ENCODE measurements at regions not wholly inside any gene's neighbourhood (a gene's known extent, or its start where the extent isn't known, plus 50 kb on each side); places are given as distances from the start of the nearest gene placed in this dataset.

- TF ChIP-seq EZH2phosphoT487 (IDR thresholded peaks at IDR 0.05; ENCODE audit: borderline replicate concordance) = no peak
- TF ChIP-seq, protein P1, sequence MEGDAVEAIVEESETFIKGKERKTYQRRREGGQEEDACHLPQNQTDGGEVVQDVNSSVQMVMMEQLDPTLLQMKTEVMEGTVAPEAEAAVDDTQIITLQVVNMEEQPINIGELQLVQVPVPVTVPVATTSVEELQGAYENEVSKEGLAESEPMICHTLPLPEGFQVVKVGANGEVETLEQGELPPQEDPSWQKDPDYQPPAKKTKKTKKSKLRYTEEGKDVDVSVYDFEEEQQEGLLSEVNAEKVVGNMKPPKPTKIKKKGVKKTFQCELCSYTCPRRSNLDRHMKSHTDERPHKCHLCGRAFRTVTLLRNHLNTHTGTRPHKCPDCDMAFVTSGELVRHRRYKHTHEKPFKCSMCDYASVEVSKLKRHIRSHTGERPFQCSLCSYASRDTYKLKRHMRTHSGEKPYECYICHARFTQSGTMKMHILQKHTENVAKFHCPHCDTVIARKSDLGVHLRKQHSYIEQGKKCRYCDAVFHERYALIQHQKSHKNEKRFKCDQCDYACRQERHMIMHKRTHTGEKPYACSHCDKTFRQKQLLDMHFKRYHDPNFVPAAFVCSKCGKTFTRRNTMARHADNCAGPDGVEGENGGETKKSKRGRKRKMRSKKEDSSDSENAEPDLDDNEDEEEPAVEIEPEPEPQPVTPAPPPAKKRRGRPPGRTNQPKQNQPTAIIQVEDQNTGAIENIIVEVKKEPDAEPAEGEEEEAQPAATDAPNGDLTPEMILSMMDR (conservative IDR thresholded peaks at IDR 0.05; ENCODE audit: low read length) = no peak
- Histone ChIP-seq H3K4me3 (ENCODE audit: low read length, poor library complexity, severe bottlenecking) (no peak overlapping the region), H3K4me2 (ENCODE audit: low read depth, low read length, poor library complexity, severe bottlenecking) (no peak overlapping the region), H3K79me2 (ENCODE audit: insufficient read depth, low read length) (no peaks in the 10 kb centered on the region), H3K9ac (ENCODE audit: low read depth, low read length, poor library complexity, severe bottlenecking) (no peak overlapping the region), H3K4me1 (ENCODE audit: insufficient read depth, low read length, poor library complexity, severe bottlenecking) (no peaks in the 10 kb centered on the region), H3K9me3 (ENCODE audit: insufficient read depth, low read depth, low read length) (no peaks in the 10 kb centered on the region), H3F3A (ENCODE audit: low read depth) (no peaks in the 10 kb centered on the region), H2AFZ (ENCODE audit: low read length) (no peak overlapping the region), H3K27me3 (ENCODE audit: insufficient read depth, low read length, poor library complexity, severe bottlenecking) (no peaks in the 10 kb centered on the region), H4K20me1 (ENCODE audit: insufficient read depth, low read length, poor library complexity, severe bottlenecking) (no peaks in the 10 kb centered on the region), H3K9me2 (replicated peaks; ENCODE audit: low read depth, low read length) (no peaks in the 10 kb centered on the region), H3K36me3 (ENCODE audit: insufficient read depth, low read length) (no peaks in the 10 kb centered on the region)
These were observed 265.4 kb upstream of the PRMT6 start for GRCh38 chr1:106791041-106791440.

DNA sequence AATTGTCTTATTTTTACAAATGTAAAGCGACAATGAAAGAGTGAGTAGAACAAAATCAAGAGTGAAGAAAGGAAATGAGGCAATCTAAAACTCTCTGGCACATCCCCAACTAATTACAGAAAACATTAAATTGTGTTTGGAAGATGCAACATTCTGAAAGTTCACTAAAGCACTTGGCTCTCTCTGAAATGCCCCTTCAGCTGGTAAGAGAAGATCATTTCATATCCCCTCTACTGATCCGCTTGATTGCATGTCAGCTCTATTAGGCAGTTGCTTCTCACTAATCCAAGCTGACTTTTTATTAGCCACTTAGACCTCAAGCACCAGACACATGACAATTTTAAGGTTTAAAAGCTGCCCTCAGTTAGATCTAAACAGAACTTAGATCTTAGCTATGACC is 262.8 kb upstream of the PRMT6 start:
- Histone ChIP-seq H2AFZ (ENCODE audit: low read length) (no peak overlapping the region), H3F3A (ENCODE audit: low read depth) (no peaks in the 10 kb centered on the region), H3K9me3 (ENCODE audit: insufficient read depth, low read depth, low read length) (no peaks in the 10 kb centered on the region), H3K9ac (ENCODE audit: low read depth, low read length, poor library complexity, severe bottlenecking) (no peak overlapping the region), H3K4me3 (ENCODE audit: low read length, poor library complexity, severe bottlenecking) (no peak overlapping the region), H3K4me2 (ENCODE audit: low read depth, low read length, poor library complexity, severe bottlenecking) (no peak overlapping the region), H3K36me3 (ENCODE audit: insufficient read depth, low read length) (no peaks in the 10 kb centered on the region), H4K20me1 (ENCODE audit: insufficient read depth, low read length, poor library complexity, severe bottlenecking) (no peaks in the 10 kb centered on the region), H3K4me1 (ENCODE audit: insufficient read depth, low read length, poor library complexity, severe bottlenecking) (no peaks in the 10 kb centered on the region), H3K27me3 (ENCODE audit: insufficient read depth, low read length, poor library complexity, severe bottlenecking) (no peaks in the 10 kb centered on the region), H3K79me2 (ENCODE audit: insufficient read depth, low read length) (no peaks in the 10 kb centered on the region), H3K9me2 (replicated peaks; ENCODE audit: low read depth, low read length) (no peaks in the 10 kb centered on the region)
- TF ChIP-seq, protein P1 (conservative IDR thresholded peaks at IDR 0.05; ENCODE audit: low read length) = no peak
- no peak for TF ChIP-seq EZH2phosphoT487 (IDR thresholded peaks at IDR 0.05; ENCODE audit: borderline replicate concordance)

DNA sequence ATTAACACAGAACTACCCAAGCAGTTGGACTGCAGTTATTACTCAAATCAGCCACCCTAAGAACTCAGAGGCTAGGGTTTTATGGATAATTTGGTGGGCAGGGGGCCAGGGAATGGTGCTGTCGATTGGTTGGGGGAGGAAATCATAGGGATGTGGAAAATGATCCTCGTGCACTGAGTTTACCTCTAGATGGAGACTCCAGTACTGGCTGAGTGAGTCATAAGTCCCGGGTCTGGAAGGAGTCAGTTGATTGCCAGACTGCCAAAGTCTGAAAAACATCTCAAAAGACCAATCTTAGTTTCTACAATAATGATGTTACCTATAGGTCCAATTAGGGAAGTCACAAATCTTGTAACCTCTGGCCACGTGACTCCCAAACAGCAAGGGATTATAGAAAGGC is 257.5 kb upstream of the PRMT6 start:
- Histone ChIP-seq H4K20me1 (ENCODE audit: insufficient read depth, low read length, poor library complexity, severe bottlenecking) (no peaks in the 10 kb centered on the region), H3K79me2 (ENCODE audit: insufficient read depth, low read length) (no peaks in the 10 kb centered on the region)
- TF ChIP-seq, protein P1 (conservative IDR thresholded peaks at IDR 0.05; ENCODE audit: low read length) = no peak
- no peak for TF ChIP-seq EZH2phosphoT487 (IDR thresholded peaks at IDR 0.05; ENCODE audit: borderline replicate concordance)

More for the DNA sequence above, 257.5 kb upstream of the PRMT6 start:
- H3K9me3 ChIP-seq (ENCODE audit: insufficient read depth, low read depth, low read length) = no peaks in the 10 kb centered on the region
- H3K27me3 ChIP-seq (ENCODE audit: insufficient read depth, low read length, poor library complexity, severe bottlenecking) = no peaks in the 10 kb centered on the region
- no peak overlapping the region for H3K4me2 ChIP-seq (ENCODE audit: low read depth, low read length, poor library complexity, severe bottlenecking)
- no peak overlapping the region for H3K4me3 ChIP-seq (ENCODE audit: low read length, poor library complexity, severe bottlenecking)
- no peaks in the 10 kb centered on the region for H3K9me2 ChIP-seq (replicated peaks; ENCODE audit: low read depth, low read length)
- no peak overlapping the region for H3K9ac ChIP-seq (ENCODE audit: low read depth, low read length, poor library complexity, severe bottlenecking)
- no peak overlapping the region for H2AFZ ChIP-seq (ENCODE audit: low read length)
- H3K36me3 ChIP-seq (ENCODE audit: insufficient read depth, low read length) = no peaks in the 10 kb centered on the region
- no peaks in the 10 kb centered on the region for H3F3A ChIP-seq (ENCODE audit: low read depth)
- no peaks in the 10 kb centered on the region for H3K4me1 ChIP-seq (ENCODE audit: insufficient read depth, low read length, poor library complexity, severe bottlenecking)
